ENCODE measurements at regions not wholly inside any gene's neighbourhood (a gene's known extent, or its start where the extent isn't known, plus 50 kb on each side); places are given as distances from the start of the nearest gene placed in this dataset.

GRCh38 chr7:26617066-26617465 is 247.3 kb downstream of the SKAP2 start:
- TF ChIP-seq TAF1 (IDR thresholded peaks at IDR 0.05; ENCODE audit: borderline replicate concordance, low read depth, low read length) = no peak
- TF ChIP-seq POLR2A (IDR thresholded peaks at IDR 0.05; ENCODE audit: low read depth, low read length) = no peak
- no peak for TF ChIP-seq POLR2AphosphoS5 (IDR thresholded peaks at IDR 0.05; ENCODE audit: low read depth, low read length)
- no peak for FAIRE-seq
- no peak for DNase-seq (ENCODE audit: insufficient read length)

All from GM12892 (cell line).